ENCODE measurements at regions not wholly inside any gene's neighbourhood (a gene's known extent, or its start where the extent isn't known, plus 50 kb on each side); places are given as distances from the start of the nearest gene placed in this dataset.

DNA sequence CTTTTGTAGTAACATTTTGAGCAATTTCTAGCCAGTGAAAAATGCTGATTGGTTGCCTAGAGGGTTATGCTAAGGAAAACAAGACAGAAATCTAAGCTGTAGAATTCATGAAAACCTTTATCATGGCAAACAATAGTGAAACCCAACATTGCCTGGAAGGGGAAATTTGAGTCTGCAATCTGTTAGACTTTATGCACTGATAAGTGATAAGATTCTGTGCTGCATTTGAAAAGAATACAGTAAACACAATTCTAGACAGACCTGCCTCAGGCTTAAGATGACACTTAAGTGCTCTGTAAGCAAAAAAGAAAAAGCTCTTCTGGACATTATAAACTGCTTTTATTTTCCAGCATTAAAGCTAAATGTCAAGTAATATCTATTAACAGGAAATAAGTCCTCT, 519.3 kb downstream of the ISL1 start:
- ChIA-PET CTCF (no interaction called here), POLR2A (ENCODE audit: unreplicated experiment) (no interaction called here)
- TF ChIP-seq CTCF (conservative IDR thresholded peaks at IDR 0.05), result no peak
- TF ChIP-seq EZH2 (IDR thresholded peaks at IDR 0.05; ENCODE audit: low read depth), result no peak
- Histone ChIP-seq H3K27me3 (ENCODE audit: insufficient read depth, low read depth) (no peaks in the 10 kb centered on the region), H2AFZ (no peak overlapping the region), H3K4me3 (no peak overlapping the region), H3K79me2 (ENCODE audit: low read depth) (no peaks in the 10 kb centered on the region), H3K36me3 (ENCODE audit: low read depth) (no peaks in the 10 kb centered on the region), H3K27ac (no peak overlapping the region), H3K9me2 (ENCODE audit: insufficient read depth) (no peaks in the 10 kb centered on the region), H3K4me1 (replicated peaks; ENCODE audit: insufficient read depth) (no peaks in the 10 kb centered on the region), H4K20me1 (ENCODE audit: insufficient read depth) (no peaks in the 10 kb centered on the region), H3K9me3 (ENCODE audit: insufficient read depth, low read depth) (no peaks in the 10 kb centered on the region), H3K4me2 (no peak overlapping the region), H3F3A (ENCODE audit: insufficient read depth, low read depth) (no peaks in the 10 kb centered on the region)
- intact Hi-C loops (cut with micrococcal nuclease; ENCODE audit: unreplicated experiment), result no loop called here
- no peak for DNase-seq
- BruUV-seq (replicated peaks), result no TSS peak

DNA sequence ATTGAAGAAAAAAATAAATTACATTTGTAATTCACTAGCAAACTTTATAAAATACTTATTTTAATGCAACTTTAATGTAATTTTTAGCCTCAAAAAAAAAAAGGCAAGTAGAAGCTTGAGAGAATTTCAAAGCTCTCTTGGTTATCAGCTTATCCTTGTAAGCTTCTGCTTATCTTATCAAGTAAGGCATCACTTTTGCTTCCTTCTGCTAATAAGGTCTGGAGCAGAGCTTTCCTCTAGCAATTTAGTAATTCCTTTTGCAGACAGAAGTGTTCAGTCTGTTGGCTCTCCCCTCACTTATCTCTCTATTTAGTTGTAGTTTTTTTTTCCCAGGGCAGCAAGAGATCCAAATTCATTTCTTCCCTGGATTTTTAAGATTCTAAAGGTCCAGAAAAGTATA, 525.0 kb downstream of the ISL1 start:
- BruUV-seq (replicated peaks), result no TSS peak
- Histone ChIP-seq H2AFZ (no peak overlapping the region), H3K79me2 (ENCODE audit: low read depth) (no peaks in the 10 kb centered on the region), H4K20me1 (ENCODE audit: insufficient read depth) (no peaks in the 10 kb centered on the region), H3K9me3 (ENCODE audit: insufficient read depth, low read depth) (no peaks in the 10 kb centered on the region), H3K9me2 (ENCODE audit: insufficient read depth) (no peaks in the 10 kb centered on the region), H3K36me3 (ENCODE audit: low read depth) (no peaks in the 10 kb centered on the region), H3K4me1 (replicated peaks; ENCODE audit: insufficient read depth) (no peaks in the 10 kb centered on the region), H3K27me3 (ENCODE audit: insufficient read depth, low read depth) (no peaks in the 10 kb centered on the region), H3K4me2 (no peak overlapping the region), H3K4me3 (no peak overlapping the region), H3K27ac (no peak overlapping the region), H3F3A (ENCODE audit: insufficient read depth, low read depth) (no peaks in the 10 kb centered on the region)
- CTCF ChIA-PET, result no interaction called here
- no peak for DNase-seq
- POLR2A ChIA-PET (ENCODE audit: unreplicated experiment), result interaction anchor here (0.6 kb wide), 1 partner anchor 1081 kb away, joined by 4 read pairs; no protein-coding TSS in a partner anchor
- intact Hi-C loops (cut with micrococcal nuclease; ENCODE audit: unreplicated experiment), result no loop called here
- TF ChIP-seq CTCF (conservative IDR thresholded peaks at IDR 0.05) (no peak), EZH2 (IDR thresholded peaks at IDR 0.05; ENCODE audit: low read depth) (no peak)

- Histone ChIP-seq H3K79me2 (ENCODE audit: low read depth) (no peaks in the 10 kb centered on the region), H4K20me1 (ENCODE audit: insufficient read depth) (no peaks in the 10 kb centered on the region), H3K4me3 (no peak overlapping the region), H3K4me1 (replicated peaks; ENCODE audit: insufficient read depth) (no peaks in the 10 kb centered on the region), H2AFZ (no peak overlapping the region), H3K27ac (no peak overlapping the region), H3F3A (ENCODE audit: insufficient read depth, low read depth) (no peaks in the 10 kb centered on the region), H3K9me2 (ENCODE audit: insufficient read depth) (no peaks in the 10 kb centered on the region), H3K4me2 (no peak overlapping the region), H3K9me3 (ENCODE audit: insufficient read depth, low read depth) (peaks cover 7% of the 10 kb centered on the region; the same call in 1 of the 2 replicates), H3K27me3 (ENCODE audit: insufficient read depth, low read depth) (no peaks in the 10 kb centered on the region), H3K36me3 (ENCODE audit: low read depth) (no peaks in the 10 kb centered on the region)
- intact Hi-C loops (cut with micrococcal nuclease; ENCODE audit: unreplicated experiment), result no loop called here
- no peak for TF ChIP-seq EZH2 (IDR thresholded peaks at IDR 0.05; ENCODE audit: low read depth)
- TF ChIP-seq CTCF (conservative IDR thresholded peaks at IDR 0.05), result no peak
- no peak for DNase-seq
- ChIA-PET POLR2A (ENCODE audit: unreplicated experiment) (no interaction called here), CTCF (no interaction called here)
- BruUV-seq (replicated peaks), result no TSS peak
Observed at GRCh38 chr5:51944500-51945125, 561.4 kb downstream of the ISL1 start.

All from PC-9 (cell line).